SK-N-SH (cell line): ENCODE measurements at regions not wholly inside any gene's neighbourhood (a gene's known extent, or its start where the extent isn't known, plus 50 kb on each side); places are given as distances from the start of the nearest gene placed in this dataset.
"Not testable (repeated sequence)": the region's sequence is repeated elsewhere in the genome, so short reads cannot be mapped to it uniquely, and the experiment has no call there.

ENCODE experiments used
- CTCF ChIP-seq: fragments of 200-600 bp; sonication (generic); IDR thresholded peaks from 2 replicates; pipeline ENCODE4 v1.6.1; 2017; ENCODE audit warnings: antibody characterized with exemption, mild to moderate bottlenecking, moderate library complexity
- YY1 ChIP-seq: IDR thresholded peaks from 2 replicates; pipeline ENCODE4 v1.4.0; 2012; ENCODE audit warnings: low read depth, mild to moderate bottlenecking

GRCh38 chr13:99727651-99728050 is 226.4 kb downstream of the TM9SF2 start:
- not testable (repeated sequence) for TF ChIP-seq CTCF, YY1
